Right ventricle myocardium superior (tissue), 1 donor: ENCODE measurements at regions not wholly inside any gene's neighbourhood (a gene's known extent, or its start where the extent isn't known, plus 50 kb on each side); places are given as distances from the start of the nearest gene placed in this dataset.

Experiments used
- ATAC-seq: fragments of 200-7000 bp; cut with Tn5 transposase; one replicate; pipeline ENCODE4 v1.9.1; 2020; ENCODE audit warnings: mild to moderate bottlenecking; ENCODE audit not compliant: poor library complexity
- DNase-seq: peaks from one replicate; pipeline ENCODE4 v3.0.0-alpha.2; 2020
- intact Hi-C: fragments of 100-400 bp; cut with DNase I; formaldehyde crosslinking; loops from one replicate; pipeline ENCODE4 v1.11.2; 2022
- donor health status: DM: no; HTN: yes; CAD: no; lungs with severe emphysema.

- ATAC-seq, result peak; percentile 34
- intact Hi-C loops, result no loop called here
- DNase-seq, result peak; percentile 43
Measured at GRCh38 chr7:121485467-121486243, 89.5 kb upstream of the FAM3C start.

GRCh38 chr7:121484089-121484763 is 88.1 kb upstream of the FAM3C start:
- intact Hi-C loops, result no loop called here
- ATAC-seq (no peak), DNase-seq (no peak)

GRCh38 chr7:121480566-121481335 is 84.6 kb upstream of the FAM3C start:
- ATAC-seq (no peak), DNase-seq (no peak)
- intact Hi-C loops, result no loop called here

GRCh38 chr7:121480058-121480457 is 84.0 kb upstream of the FAM3C start:
- intact Hi-C loops, result no loop called here
- no peak for DNase-seq
- no peak for ATAC-seq

GRCh38 chr7:121479466-121479865 is 83.4 kb upstream of the FAM3C start:
- intact Hi-C loops, result no loop called here
- ATAC-seq, result no peak

GRCh38 chr7:121475806-121476205 is 79.7 kb upstream of the FAM3C start:
- ATAC-seq (peak; percentile 59), DNase-seq (peak; percentile 53)
- intact Hi-C loops, result no loop called here

More at GRCh38 chr7:121479466-121479865, 83.4 kb upstream of the FAM3C start:
- no peak for DNase-seq

GRCh38 chr7:121474301-121474673 is 78.2 kb upstream of the FAM3C start:
- intact Hi-C loops, result no loop called here
- DNase-seq, result no peak
- no peak for ATAC-seq

- ATAC-seq, result no peak
Measured at GRCh38 chr7:121473645-121474300, 77.7 kb upstream of the FAM3C start.

GRCh38 chr7:121466455-121466854 is 70.3 kb upstream of the FAM3C start:
- intact Hi-C loops, result no loop called here
- DNase-seq (no peak), ATAC-seq (no peak)

More at GRCh38 chr7:121473645-121474300, 77.7 kb upstream of the FAM3C start:
- intact Hi-C loops, result no loop called here
- no peak for DNase-seq

- intact Hi-C loops, result no loop called here
- no peak for DNase-seq
- ATAC-seq, result no peak
Measured at GRCh38 chr7:121459148-121459547, 63.0 kb upstream of the FAM3C start.

- intact Hi-C loops, result no loop called here
- ATAC-seq (no peak), DNase-seq (no peak)
Measured at GRCh38 chr7:121456785-121457359, 60.8 kb upstream of the FAM3C start.

- ATAC-seq (no peak), DNase-seq (no peak)
- intact Hi-C loops, result no loop called here
Measured at GRCh38 chr7:121456015-121456414, 59.9 kb upstream of the FAM3C start.

GRCh38 chr7:121452389-121452788 is 56.3 kb upstream of the FAM3C start:
- intact Hi-C loops, result no loop called here
- no peak for ATAC-seq
- no peak for DNase-seq

- no peak for DNase-seq
- no peak for ATAC-seq
- intact Hi-C loops, result no loop called here
Measured at GRCh38 chr7:121451367-121452094, 55.4 kb upstream of the FAM3C start.

- no peak for DNase-seq
- no peak for ATAC-seq
- intact Hi-C loops, result no loop called here
Measured at GRCh38 chr7:121450631-121451198, 54.6 kb upstream of the FAM3C start.

GRCh38 chr7:121449735-121450240 is 53.7 kb upstream of the FAM3C start:
- intact Hi-C loops, result no loop called here
- DNase-seq (no peak), ATAC-seq (no peak)

- DNase-seq, result no peak
- intact Hi-C loops, result no loop called here
- no peak for ATAC-seq
Measured at GRCh38 chr7:121449329-121449728, 53.2 kb upstream of the FAM3C start.

GRCh38 chr7:121448429-121448828 is 52.3 kb upstream of the FAM3C start:
- DNase-seq (no peak), ATAC-seq (no peak)
- intact Hi-C loops, result no loop called here
